ENCODE measurements at regions not wholly inside any gene's neighbourhood (a gene's known extent, or its start where the extent isn't known, plus 50 kb on each side); places are given as distances from the start of the nearest gene placed in this dataset.
"Not testable (repeated sequence)": the region's sequence is repeated elsewhere in the genome, so short reads cannot be mapped to it uniquely, and the experiment has no call there.

DNA sequence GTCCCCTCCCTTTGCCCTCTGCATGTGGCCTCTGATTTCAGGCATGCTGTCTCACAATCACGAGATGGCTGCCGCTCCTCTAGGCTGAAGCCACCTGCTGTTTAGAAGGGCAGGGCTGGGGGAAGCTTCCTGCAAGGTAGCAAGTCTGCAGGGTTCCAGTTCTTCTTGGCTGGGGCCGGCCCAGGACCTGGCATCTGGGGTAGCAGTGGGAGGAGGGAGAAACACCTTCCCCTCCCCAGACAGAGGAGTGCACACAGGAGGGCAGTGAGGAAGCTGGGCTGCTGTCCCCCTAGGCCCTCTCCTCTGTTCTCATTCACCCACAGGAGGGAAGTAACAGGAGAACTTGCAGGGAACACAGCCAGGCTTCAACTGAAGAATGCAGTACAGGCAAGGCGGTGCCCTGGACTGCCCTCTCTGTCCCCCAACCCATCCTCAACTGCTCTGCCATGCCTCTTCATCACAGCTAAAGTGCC lies 345.9 kb upstream of the HS6ST1 start:
- no peak for DNase-seq (ENCODE audit: low read depth in 2 of 3, low spot score in 2 of 3)

GRCh38 chr2:128665113-128665512 lies 346.4 kb upstream of the HS6ST1 start:
- no peak for DNase-seq (ENCODE audit: low read depth in 2 of 3, low spot score in 2 of 3)

DNA sequence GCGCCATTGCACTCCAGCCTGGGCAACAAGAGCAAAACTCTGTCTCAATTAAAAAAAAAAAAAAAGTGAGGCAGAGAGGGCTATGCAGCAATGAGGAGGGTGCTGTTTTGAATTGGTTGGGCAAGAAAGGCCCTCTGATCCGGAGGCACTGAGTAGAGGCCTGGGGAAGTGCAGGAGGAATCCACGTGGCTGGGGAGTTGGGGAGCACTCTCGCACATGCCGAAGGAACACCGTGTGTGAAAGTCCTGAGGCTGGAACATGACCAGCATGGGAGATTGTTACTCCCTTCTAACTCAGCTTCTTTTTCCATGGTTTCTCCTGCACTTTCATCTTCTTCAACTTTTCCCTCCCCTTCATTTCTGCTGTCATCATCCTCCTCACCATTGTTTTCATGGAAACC lies 347.9 kb upstream of the HS6ST1 start:
- no peak for DNase-seq (ENCODE audit: low read depth in 2 of 3, low spot score in 2 of 3)

- no peak for DNase-seq (ENCODE audit: low read depth in 2 of 3, low spot score in 2 of 3)
Observed at GRCh38 chr2:128667391-128667790, 348.7 kb upstream of the HS6ST1 start.

GRCh38 chr2:128668946-128669345 lies 350.3 kb upstream of the HS6ST1 start:
- DNase-seq (ENCODE audit: low read depth in 2 of 3, low spot score in 2 of 3): no peak

- no peak for DNase-seq (ENCODE audit: low read depth in 2 of 3, low spot score in 2 of 3)
Observed at GRCh38 chr2:128670066-128670465, 351.4 kb upstream of the HS6ST1 start.

DNA sequence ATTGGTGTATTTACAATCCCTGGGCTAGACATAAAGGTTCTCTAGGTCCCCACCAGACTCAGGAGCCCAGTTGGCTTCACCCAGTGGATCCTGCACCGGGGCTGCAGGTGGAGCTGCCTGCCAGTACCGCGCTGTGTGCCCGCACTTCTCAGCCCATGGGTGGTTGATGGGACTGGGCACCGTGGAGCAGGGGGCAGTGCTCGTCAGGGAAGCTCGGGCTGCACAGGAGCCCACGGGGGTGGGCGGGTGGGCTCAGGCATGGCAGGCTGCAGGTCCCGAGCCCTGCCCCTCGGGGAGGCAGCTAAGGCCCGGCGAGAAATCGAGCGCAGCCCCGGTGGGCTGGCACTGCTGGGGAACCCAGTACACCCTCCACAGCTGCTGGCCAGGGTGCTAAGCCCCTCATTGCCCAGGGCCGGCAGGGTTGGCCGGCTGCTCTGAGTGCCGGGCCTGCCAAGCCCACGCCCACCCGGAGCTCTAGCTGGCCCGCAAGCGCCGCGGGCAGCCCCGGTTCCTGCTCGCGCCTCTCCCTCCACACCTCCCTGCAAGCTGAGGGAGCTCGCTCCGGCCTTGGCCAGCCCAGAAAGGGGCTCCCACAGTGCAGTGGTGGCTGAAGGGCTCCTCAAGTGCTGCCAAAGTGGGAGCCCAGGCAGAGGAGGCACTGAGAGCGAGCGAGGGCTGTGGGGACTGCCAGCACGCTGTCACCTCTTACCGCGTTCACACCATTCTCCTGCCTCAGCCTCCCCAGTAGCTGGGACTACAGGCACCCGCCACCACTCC lies 353.5 kb upstream of the HS6ST1 start:
- not testable (repeated sequence) for DNase-seq (ENCODE audit: low read depth in 2 of 3, low spot score in 2 of 3)

DNA sequence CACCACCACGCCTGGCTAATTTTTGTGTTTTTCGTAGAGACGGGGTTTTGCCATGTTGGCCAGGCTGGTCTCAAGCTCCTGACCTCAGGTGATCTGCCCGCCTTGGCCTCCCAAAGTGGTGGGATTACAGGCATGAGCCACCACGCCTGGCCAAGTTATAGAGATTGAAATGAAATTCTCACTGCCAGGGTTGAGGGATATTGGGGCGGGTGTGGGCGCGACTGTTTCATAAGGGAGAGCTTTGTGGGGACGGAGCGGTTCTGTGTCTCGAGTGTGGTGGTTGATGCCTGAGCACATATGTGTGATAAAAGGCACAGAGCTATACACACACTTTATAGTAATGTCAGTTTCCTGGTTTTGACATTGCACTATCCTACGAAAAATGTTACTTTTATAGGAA lies 361.0 kb upstream of the HS6ST1 start:
- not testable (repeated sequence) for DNase-seq (ENCODE audit: low read depth in 2 of 3, low spot score in 2 of 3)

- DNase-seq (ENCODE audit: low read depth in 2 of 3, low spot score in 2 of 3): no peak
Observed at GRCh38 chr2:128681507-128681906, 362.8 kb upstream of the HS6ST1 start.

GRCh38 chr2:128682266-128682665 lies 363.6 kb upstream of the HS6ST1 start:
- DNase-seq (ENCODE audit: low read depth in 2 of 3, low spot score in 2 of 3): no peak

DNA sequence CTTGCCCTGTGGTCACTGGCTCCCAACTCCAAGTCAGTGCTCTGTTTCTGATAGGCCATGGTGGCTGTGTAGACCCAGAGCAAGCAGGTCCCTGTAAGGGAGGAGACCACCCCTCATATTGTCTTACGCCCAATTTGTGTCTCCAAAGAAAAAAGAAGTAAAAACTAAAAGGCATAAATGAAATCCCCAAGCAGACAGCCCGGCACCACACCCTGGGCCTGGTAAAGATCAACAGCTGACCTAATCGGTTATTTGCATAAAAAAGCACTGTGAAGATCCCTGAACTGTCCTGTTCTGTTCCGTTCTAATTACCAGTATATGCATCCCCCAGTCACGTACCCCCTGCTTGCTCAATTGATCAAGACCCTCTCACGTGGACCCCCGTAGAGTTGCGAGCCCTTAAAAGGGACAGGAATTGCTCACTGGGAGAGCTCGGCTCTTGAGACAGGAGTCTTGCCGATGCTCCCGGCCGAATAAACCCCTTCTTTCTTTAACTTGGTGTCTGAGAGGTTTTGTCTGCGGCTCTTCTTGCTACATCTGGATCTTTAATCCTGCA lies 364.1 kb upstream of the HS6ST1 start:
- DNase-seq (ENCODE audit: low read depth in 2 of 3, low spot score in 2 of 3): no peak

DNA sequence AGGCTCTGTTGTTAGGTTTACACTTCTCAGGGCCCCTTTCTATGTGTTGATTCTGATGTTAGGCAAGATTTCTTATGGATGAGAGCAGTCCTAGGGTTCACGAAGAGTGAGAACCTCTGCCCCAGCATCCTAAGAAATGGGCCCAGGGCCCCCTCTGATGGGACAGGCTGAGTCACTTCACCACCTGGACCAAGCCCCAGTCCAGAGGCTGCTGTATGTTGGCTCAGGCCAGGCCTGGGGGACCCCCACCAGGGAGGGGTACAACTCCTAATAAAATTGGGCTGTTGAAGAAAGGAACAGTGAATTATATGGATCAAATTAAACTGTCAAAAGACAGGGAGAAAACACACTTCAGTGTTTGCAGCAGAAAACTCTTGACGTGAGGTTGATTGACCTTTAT lies 365.9 kb upstream of the HS6ST1 start:
- no peak for DNase-seq (ENCODE audit: low read depth in 2 of 3, low spot score in 2 of 3)

DNA sequence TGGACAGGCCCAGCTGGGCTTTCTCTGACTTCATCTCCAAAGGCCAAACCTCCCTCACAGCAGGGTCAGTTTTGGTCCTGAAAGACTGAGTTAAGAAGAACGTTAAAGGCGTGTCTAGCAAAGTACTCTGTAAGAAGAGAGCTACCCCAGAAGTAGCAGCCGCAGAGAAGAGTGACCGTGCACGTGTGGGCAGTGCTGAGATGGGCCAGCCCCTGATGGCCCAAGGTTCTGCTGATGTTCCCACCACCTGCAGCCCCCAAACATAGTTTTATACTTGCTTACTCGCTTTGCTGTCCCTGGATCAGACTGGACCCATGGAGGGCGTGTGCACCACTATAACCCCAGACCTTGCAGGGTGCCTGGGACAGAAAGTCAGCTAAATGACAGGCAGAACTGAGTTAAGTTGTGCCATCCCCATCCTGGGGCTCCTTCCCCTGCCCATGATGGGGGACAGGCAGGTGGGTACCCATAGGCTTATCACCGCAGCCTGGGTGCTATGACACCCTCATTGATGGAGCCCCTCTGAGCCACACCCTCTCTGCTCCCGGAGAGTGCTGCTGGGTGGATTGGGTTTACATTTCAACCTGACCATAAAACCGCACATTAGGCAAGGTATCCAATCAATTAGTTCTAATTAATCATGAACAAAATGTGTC lies 367.3 kb upstream of the HS6ST1 start:
- no peak for DNase-seq (ENCODE audit: low read depth in 2 of 3, low spot score in 2 of 3)

- peak in 2 of 3 donors; percentile 31 to 72 for DNase-seq (ENCODE audit: low read depth in 2 of 3, low spot score in 2 of 3)
Observed at GRCh38 chr2:128686497-128686859, 367.8 kb upstream of the HS6ST1 start.

DNA sequence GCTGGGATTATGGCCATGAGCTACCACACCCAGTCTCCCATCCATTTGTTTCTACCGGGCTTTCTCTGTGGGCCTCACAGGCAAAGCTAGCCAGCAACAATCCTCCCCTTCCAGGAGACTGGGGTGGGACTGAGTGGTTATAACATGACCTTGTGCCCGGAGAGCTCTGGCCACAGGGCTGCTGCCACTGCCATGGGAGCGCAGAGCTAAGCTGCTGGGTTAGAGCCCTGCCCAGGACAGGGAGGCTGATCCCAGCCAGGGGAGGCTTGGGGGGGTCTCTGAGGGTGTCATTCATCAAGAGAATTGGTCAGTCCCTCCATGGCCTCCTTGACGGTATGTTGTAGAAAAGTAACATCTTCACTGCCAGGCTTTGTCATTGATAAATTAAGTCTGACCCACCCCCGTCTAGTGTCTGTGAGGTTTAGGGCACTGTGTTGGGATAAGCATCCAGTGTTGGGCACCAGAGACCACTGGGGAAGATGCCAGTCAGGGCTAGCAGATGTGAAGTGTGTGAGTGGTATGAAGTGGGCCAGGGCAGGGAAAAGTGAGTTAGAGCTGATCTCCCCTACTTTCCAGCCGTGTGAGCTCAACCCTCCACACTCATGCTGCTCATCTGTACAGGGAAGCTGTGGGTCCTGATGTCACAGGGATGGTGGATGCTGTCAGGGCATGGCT lies 368.4 kb upstream of the HS6ST1 start:
- no peak for DNase-seq (ENCODE audit: low read depth in 2 of 3, low spot score in 2 of 3)

DNA sequence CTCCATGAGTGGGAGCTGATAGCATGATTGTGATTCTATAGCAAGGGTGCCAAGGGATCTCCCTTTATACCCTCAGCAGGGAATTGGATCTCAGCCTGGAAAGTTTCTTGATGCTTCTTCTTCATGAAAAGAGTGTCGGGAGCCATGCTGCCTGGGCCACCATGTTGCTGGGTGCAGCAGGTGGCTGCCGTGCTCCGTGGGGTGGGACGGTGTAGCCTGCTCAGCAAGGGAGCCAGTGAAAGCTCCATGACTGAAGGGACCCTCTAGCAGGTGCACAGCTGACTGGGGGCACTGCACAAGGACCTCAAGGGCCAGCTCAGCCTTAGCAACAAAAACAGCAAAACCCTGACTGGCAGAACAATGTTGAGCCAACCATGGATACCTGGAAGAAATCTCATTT lies 368.9 kb upstream of the HS6ST1 start:
- DNase-seq (ENCODE audit: low read depth in 2 of 3, low spot score in 2 of 3): no peak

DNA sequence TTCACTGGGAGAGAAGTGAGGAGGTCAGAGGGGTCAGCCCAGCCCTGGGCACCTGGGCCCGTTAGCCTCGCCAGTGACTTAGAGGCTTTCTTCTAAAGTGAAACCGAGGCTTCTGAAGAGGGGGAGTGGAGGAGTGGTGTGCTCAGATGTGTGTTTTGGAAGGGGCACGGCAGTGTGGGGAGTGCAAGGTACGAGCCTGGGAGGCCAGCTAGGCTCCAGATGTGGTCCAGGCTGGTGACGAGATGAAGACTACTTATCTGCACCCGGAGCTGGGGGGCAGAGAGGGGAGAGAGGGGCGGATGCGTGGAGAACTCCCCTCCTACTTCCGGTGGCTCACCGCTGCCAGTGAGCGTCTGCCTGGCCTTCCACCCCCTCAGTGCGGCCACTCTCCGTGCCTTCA lies 371.3 kb upstream of the HS6ST1 start:
- no peak for DNase-seq (ENCODE audit: low read depth in 2 of 3, low spot score in 2 of 3)

DNA sequence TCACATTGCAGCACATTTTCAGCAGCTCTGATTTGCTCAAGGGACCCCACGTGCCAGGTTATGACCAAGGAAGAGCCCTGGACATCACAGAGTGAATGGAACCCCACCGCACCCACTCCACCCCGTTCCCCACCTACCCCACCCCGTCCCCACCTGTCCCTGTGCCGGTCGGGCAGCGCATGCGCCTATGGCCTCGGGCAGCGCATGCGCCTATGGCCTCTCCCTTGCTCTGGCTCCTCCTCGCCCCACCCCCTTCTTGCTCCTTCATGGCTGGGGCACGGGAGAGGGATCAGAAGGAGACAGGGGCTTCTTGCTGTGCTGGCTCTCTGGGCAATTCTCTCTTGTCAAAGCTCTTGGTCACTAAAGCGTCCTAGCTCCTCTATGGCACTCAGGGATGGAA lies 371.8 kb upstream of the HS6ST1 start:
- no peak for DNase-seq (ENCODE audit: low read depth in 2 of 3, low spot score in 2 of 3)

DNA sequence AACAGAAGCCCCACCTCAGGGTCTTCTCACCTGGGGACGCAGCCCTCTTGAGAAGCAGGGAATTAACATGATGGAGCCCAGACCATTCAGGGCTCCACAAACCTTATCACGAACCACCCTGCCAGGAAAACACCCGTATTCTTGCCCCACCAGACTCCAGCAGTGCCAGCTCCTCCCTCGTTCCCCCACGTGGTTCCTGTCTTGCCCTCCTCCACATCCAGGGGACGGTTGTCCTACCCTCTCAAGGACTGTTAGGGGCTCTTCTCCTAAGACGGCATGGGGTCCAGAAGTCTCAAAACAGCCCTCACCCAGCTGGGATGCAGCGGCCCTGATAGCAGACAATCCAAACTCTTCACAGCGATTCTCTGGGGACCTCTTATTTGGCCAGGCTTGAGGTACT lies 372.2 kb upstream of the HS6ST1 start:
- DNase-seq (ENCODE audit: low read depth in 2 of 3, low spot score in 2 of 3): no peak

GRCh38 chr2:128691526-128691925 lies 372.9 kb upstream of the HS6ST1 start:
- no peak for DNase-seq (ENCODE audit: low read depth in 2 of 3, low spot score in 2 of 3)

GRCh38 chr2:128692895-128693742 lies 374.5 kb upstream of the HS6ST1 start:
- no peak for DNase-seq (ENCODE audit: low read depth in 2 of 3, low spot score in 2 of 3)

Measured in hematopoietic multipotent progenitor cell (in vitro differentiated cells).